Kidney (tissue), 13 donors: ENCODE measurements at regions not wholly inside any gene's neighbourhood (a gene's known extent, or its start where the extent isn't known, plus 50 kb on each side); places are given as distances from the start of the nearest gene placed in this dataset.

Experiments
- DNase-seq, 5 donors: peaks; one replicate each; pipeline ENCODE4 v3.0.0-alpha.2; 2013 to 2020
- FAIRE-seq: peaks from 2 replicates; lab custom pipeline; 2012; peaks lifted over from hg19 to GRCh38; lab: Jason Lieb, UNC
- H3K27ac ChIP-seq, 2 donors: one replicate each; pipeline ENCODE4 v1.7.0; 2013; ENCODE audit warnings: low read depth in 2 of 2, low read length in 2 of 2, inconsistent platforms in 1 of 2
- H3K27me3 ChIP-seq: one replicate; pipeline ENCODE4 v1.7.1; 2013; ENCODE audit warnings: low read length, inconsistent platforms; ENCODE audit not compliant: control insufficient read depth, insufficient read depth
- H3K36me3 ChIP-seq, 3 donors: one replicate each; pipeline versions ENCODE4 v1.7.0 to v1.7.1; 2013; ENCODE audit warnings: low read length in 3 of 3, control low read depth in 1 of 3, inconsistent platforms in 1 of 3; ENCODE audit not compliant: insufficient read depth in 3 of 3, control insufficient read depth in 2 of 3
- H3K4me1 ChIP-seq, 3 donors: one replicate each; pipeline versions ENCODE4 v1.7.0 to v1.7.1; 2013; ENCODE audit warnings: low read length in 3 of 3, inconsistent platforms in 1 of 3, low read depth in 1 of 3; ENCODE audit not compliant: control insufficient read depth in 2 of 3, insufficient read depth in 2 of 3
- H3K4me3 ChIP-seq, 3 donors: one replicate each; pipeline versions ENCODE4 v1.7.0 to v1.8.1; 2013; ENCODE audit warnings: low read length in 3 of 3, control low read depth in 1 of 3, inconsistent platforms in 1 of 3
- H3K9ac ChIP-seq, 3 donors: one replicate each; pipeline versions ENCODE4 v1.7.0 to v1.7.1; 2013; ENCODE audit warnings: low read length in 3 of 3, control low read depth in 1 of 3, inconsistent platforms in 1 of 3
- H3K9me3 ChIP-seq, 3 donors: one replicate each; pipeline versions ENCODE4 v1.7.0 to v1.7.1; 2013; ENCODE audit warnings: low read length in 3 of 3, control low read depth in 1 of 3, inconsistent platforms in 1 of 3; ENCODE audit not compliant: control insufficient read depth in 2 of 3, insufficient read depth in 1 of 3
- CTCF ChIP-seq: IDR thresholded peaks from 3 replicates; pipeline ENCODE4 v1.5.1; 2012; ENCODE audit warnings: mild to moderate bottlenecking, moderate library complexity, borderline replicate concordance; ENCODE audit not compliant: insufficient read depth; ENCODE audit errors: extremely low read depth
- intact Hi-C: fragments of 100-400 bp; cut with DNase I; formaldehyde crosslinking; loops from one replicate; pipeline ENCODE4 v1.11.1; 2022
- donor health status: control.
- donor health status: control.
- donor health status: control.
- donor health status: control.
- donor health status: control.
- donor health status: DM: yes; HTN: yes; CAD: no.
- donor health status: Normal renal cell carcinoma (clear cell type).

GRCh38 chr3:22485954-22486353, 717.2 kb upstream of the UBE2E2 start:
- Histone ChIP-seq H3K9ac (no peak overlapping the region), H3K36me3 (no peaks in the 10 kb centered on the region), H3K27ac (no peak overlapping the region), H3K27me3 (no peaks in the 10 kb centered on the region), H3K4me1 (no peaks in the 10 kb centered on the region), H3K4me3 (no peak overlapping the region), H3K9me3 (no peaks in the 10 kb centered on the region)
- FAIRE-seq, result no peak
- no peak for DNase-seq
- intact Hi-C loops, result no loop called here
- TF ChIP-seq CTCF, result no peak

- H3K27ac ChIP-seq, result no peak overlapping the region
- H3K9ac ChIP-seq, result no peak overlapping the region
- TF ChIP-seq CTCF, result no peak
- H3K9me3 ChIP-seq, result no peaks in the 10 kb centered on the region
- no peaks in the 10 kb centered on the region for H3K36me3 ChIP-seq
- intact Hi-C loops, result no loop called here
- H3K4me1 ChIP-seq, result no peaks in the 10 kb centered on the region
- FAIRE-seq (no peak), DNase-seq (no peak)
- no peak overlapping the region for H3K4me3 ChIP-seq
- no peaks in the 10 kb centered on the region for H3K27me3 ChIP-seq
Measured at GRCh38 chr3:22490747-22491146, 712.4 kb upstream of the UBE2E2 start.

GRCh38 chr3:22491344-22491743, 711.8 kb upstream of the UBE2E2 start:
- Histone ChIP-seq H3K27ac (no peak overlapping the region), H3K9me3 (no peaks in the 10 kb centered on the region), H3K27me3 (no peaks in the 10 kb centered on the region), H3K9ac (no peak overlapping the region), H3K4me3 (no peak overlapping the region), H3K36me3 (no peaks in the 10 kb centered on the region), H3K4me1 (no peaks in the 10 kb centered on the region)
- intact Hi-C loops, result no loop called here
- TF ChIP-seq CTCF, result no peak
- FAIRE-seq (no peak), DNase-seq (no peak)

GRCh38 chr3:22492342-22492741, 710.8 kb upstream of the UBE2E2 start:
- Histone ChIP-seq H3K36me3 (no peaks in the 10 kb centered on the region), H3K9ac (no peak overlapping the region), H3K9me3 (no peaks in the 10 kb centered on the region), H3K4me1 (no peaks in the 10 kb centered on the region), H3K4me3 (no peak overlapping the region), H3K27me3 (no peaks in the 10 kb centered on the region), H3K27ac (no peak overlapping the region)
- intact Hi-C loops, result no loop called here
- DNase-seq (no peak), FAIRE-seq (no peak)
- no peak for TF ChIP-seq CTCF
